H1 (cell line): ENCODE measurements at regions not wholly inside any gene's neighbourhood (a gene's known extent, or its start where the extent isn't known, plus 50 kb on each side); places are given as distances from the start of the nearest gene placed in this dataset.

Experiments used
- CTCF ChIA-PET: fragments of 300-600 bp; sonication (Branson Sonifier 250); formaldehyde crosslinking; loops from one replicate; lab custom pipeline; 2021; ENCODE audit not compliant: partially characterized antibody; lab: Charles Lee
- POLR2A ChIA-PET: fragments of 300-600 bp; sonication (Branson Sonifier 250); formaldehyde crosslinking; loops from one replicate; lab custom pipeline; 2021; ENCODE audit warnings: inconsistent platforms; ENCODE audit not compliant: partially characterized antibody; lab: Charles Lee
- DNase-seq, 2 experiments: peaks; one replicate each; pipeline versions ENCODE4 v3.0.0 to v3.0.0-alpha.2; 2010 to 2022; ENCODE audit warnings: low spot score in 2 of 2, low read depth in 1 of 2, mixed read lengths in 1 of 2
- FAIRE-seq: peaks from 2 replicates; lab custom pipeline; 2011; peaks lifted over from hg19 to GRCh38; lab: Jason Lieb, UNC
- H2AFZ ChIP-seq: 2 replicates; pipeline ENCODE4 v1.8.1; 2012; ENCODE audit warnings: low read length, inconsistent platforms
- H2AK5ac ChIP-seq: 2 replicates; pipeline ENCODE4 v1.6.1; 2013; ENCODE audit warnings: low read depth, low read length
- H2BK120ac ChIP-seq: replicated peaks from 2 replicates; pipeline ENCODE3; 2013; ENCODE audit warnings: low read depth, low read length, inconsistent platforms
- H2BK12ac ChIP-seq: 2 replicates; pipeline ENCODE4 v1.6.1; 2013; ENCODE audit warnings: low read depth, low read length
- H2BK15ac ChIP-seq: 2 replicates; pipeline ENCODE4 v1.6.1; 2013; ENCODE audit warnings: low read length
- H2BK20ac ChIP-seq: 2 replicates; pipeline ENCODE4 v1.6.1; 2013; ENCODE audit warnings: low read length
- H2BK5ac ChIP-seq: 2 replicates; pipeline ENCODE4 v1.6.1; 2013; ENCODE audit warnings: low read depth, low read length
- H3K14ac ChIP-seq: 2 replicates; pipeline ENCODE4 v1.6.1; 2013; ENCODE audit warnings: inconsistent platforms; ENCODE audit not compliant: insufficient read length
- H3K18ac ChIP-seq: 2 replicates; pipeline ENCODE4 v1.6.1; 2013; ENCODE audit warnings: low read length; ENCODE audit errors: extremely low read depth
- H3K23ac ChIP-seq: 2 replicates; pipeline ENCODE4 v1.6.1; 2013; ENCODE audit warnings: inconsistent platforms; ENCODE audit not compliant: insufficient read length
- H3K23me2 ChIP-seq: 2 replicates; pipeline ENCODE4 v1.6.1; 2013; ENCODE audit warnings: low read depth, low read length
- H3K27ac ChIP-seq: 2 replicates; pipeline ENCODE4 v1.6.1; 2011; ENCODE audit warnings: low read depth, low read length, inconsistent platforms
- H3K27me3 ChIP-seq, 4 experiments: replicated peaks in 1 of 4; 1 replicate in 1 of 4; 2 replicates in 3 of 4; pipeline versions ENCODE4 v1.6.1 to v1.8.1; 2011 to 2013; ENCODE audit warnings: low read length in 3 of 4, mild to moderate bottlenecking in 3 of 4, inconsistent platforms in 2 of 4, mixed read lengths in 2 of 4, moderate library complexity in 1 of 4; ENCODE audit not compliant: control insufficient read depth in 3 of 4, insufficient read depth in 3 of 4; ENCODE audit errors: extremely low read depth in 1 of 4
- H3K36me3 ChIP-seq, 4 experiments: 2 replicates each; pipeline versions ENCODE4 v1.6.1 to v1.8.1; 2011 to 2013; ENCODE audit warnings: mild to moderate bottlenecking in 4 of 4, low read length in 3 of 4, moderate library complexity in 2 of 4, control low read depth in 1 of 4, inconsistent platforms in 1 of 4; ENCODE audit not compliant: insufficient read depth in 4 of 4, control insufficient read depth in 2 of 4
- H3K4ac ChIP-seq: replicated peaks from 2 replicates; pipeline ENCODE3; 2013; ENCODE audit warnings: low read length, low read depth, mixed read lengths, inconsistent platforms; ENCODE audit not compliant: insufficient read length
- H3K4me1 ChIP-seq, 4 experiments: replicated peaks in 1 of 4; 1 replicate in 1 of 4; 2 replicates in 3 of 4; pipeline versions ENCODE4 v1.6.1 to v1.8.1; 2011 to 2013; ENCODE audit warnings: low read length in 3 of 4, inconsistent platforms in 2 of 4, mixed read lengths in 1 of 4; ENCODE audit not compliant: insufficient read depth in 4 of 4, control insufficient read depth in 3 of 4
- H3K4me2 ChIP-seq, 2 experiments: 2 replicates each; pipeline versions ENCODE4 v1.6.1 to v1.8.1; 2011 to 2013; ENCODE audit warnings: low read depth in 2 of 2, low read length in 2 of 2, control low read depth in 1 of 2, inconsistent platforms in 1 of 2, mild to moderate bottlenecking in 1 of 2; ENCODE audit not compliant: insufficient read depth in 1 of 2
- H3K4me3 ChIP-seq, 4 experiments: fragments of 200-600, 300-600 bp in 1 of 4; sonication (generic), shearing (Covaris generic), sonication (Bioruptor Twin) in 1 of 4; 2 replicates each; pipeline versions ENCODE4 v1.5.1 to v1.8.1; 2011 to 2016; ENCODE audit warnings: low read length in 4 of 4, low read depth in 3 of 4, control low read depth in 2 of 4, inconsistent platforms in 2 of 4, mild to moderate bottlenecking in 2 of 4, mixed read lengths in 1 of 4, moderate library complexity in 1 of 4; ENCODE audit not compliant: insufficient read depth in 2 of 4; ENCODE audit errors: extremely low read depth in 1 of 4
- H3K56ac ChIP-seq: replicated peaks from 2 replicates; pipeline ENCODE3; 2013; ENCODE audit warnings: low read depth, mild to moderate bottlenecking, mixed read lengths, low read length, inconsistent platforms; ENCODE audit not compliant: insufficient read length
- H3K79me1 ChIP-seq: 2 replicates; pipeline ENCODE4 v1.6.1; 2013; ENCODE audit warnings: low read depth, low read length, control low read depth
- H3K79me2 ChIP-seq, 2 experiments: 2 replicates each; pipeline versions ENCODE4 v1.6.1 to v1.8.1; 2012 to 2013; ENCODE audit warnings: low read length in 2 of 2, mild to moderate bottlenecking in 2 of 2, inconsistent platforms in 1 of 2; ENCODE audit not compliant: insufficient read depth in 2 of 2, control insufficient read depth in 1 of 2
- H3K9ac ChIP-seq, 4 experiments: replicated peaks in 1 of 4; 1 replicate in 1 of 4; 2 replicates in 3 of 4; pipeline versions ENCODE4 v1.6.1 to v1.8.1; 2011 to 2013; ENCODE audit warnings: low read depth in 3 of 4, low read length in 3 of 4, control low read depth in 2 of 4, mild to moderate bottlenecking in 2 of 4, moderate library complexity in 2 of 4, inconsistent platforms in 1 of 4; ENCODE audit errors: extremely low read depth in 1 of 4
- H3K9me3 ChIP-seq, 2 experiments: 2 replicates each; pipeline versions ENCODE4 v1.6.1 to v1.8.1; 2012 to 2013; ENCODE audit warnings: mild to moderate bottlenecking in 2 of 2, moderate library complexity in 2 of 2, control low read depth in 1 of 2, inconsistent platforms in 1 of 2, low read depth in 1 of 2, low read length in 1 of 2, mixed read lengths in 1 of 2; ENCODE audit not compliant: insufficient read depth in 2 of 2
- H4K20me1 ChIP-seq, 2 experiments: replicated peaks in 1 of 2; 2 replicates each; pipeline versions ENCODE3 to v1.8.1; 2011 to 2013; ENCODE audit warnings: inconsistent platforms in 2 of 2, low read length in 2 of 2, mild to moderate bottlenecking in 1 of 2; ENCODE audit not compliant: insufficient read depth in 2 of 2, control insufficient read depth in 1 of 2
- H4K5ac ChIP-seq: 2 replicates; pipeline ENCODE4 v1.6.1; 2013; ENCODE audit warnings: low read length, low read depth, mixed read lengths, inconsistent platforms; ENCODE audit not compliant: insufficient read length
- H4K8ac ChIP-seq: 2 replicates; pipeline ENCODE4 v1.8.0; 2013; ENCODE audit warnings: mild to moderate bottlenecking, moderate library complexity, low read length, inconsistent platforms; ENCODE audit not compliant: insufficient read depth; ENCODE audit errors: extremely low read depth
- H4K91ac ChIP-seq: replicated peaks from 2 replicates; pipeline ENCODE3; 2013; ENCODE audit warnings: low read length, mixed read lengths, inconsistent platforms; ENCODE audit not compliant: insufficient read length
- BRCA1 ChIP-seq: IDR thresholded peaks from 2 replicates; pipeline ENCODE4 v1.6.1; 2012; ENCODE audit warnings: low read depth, low read length, improper control_type of control experiment
- CEBPB ChIP-seq: IDR thresholded peaks from 2 replicates; pipeline ENCODE4 v1.6.1; 2012; ENCODE audit warnings: low read depth, low read length
- EGR1 ChIP-seq: IDR thresholded peaks from 2 replicates; pipeline ENCODE4 v1.6.1; 2011; ENCODE audit warnings: low read depth, low read length, borderline replicate concordance
- HDAC2 ChIP-seq, 2 experiments: fragments of 300-600 bp in 1 of 2; sonication (generic) in 1 of 2; IDR thresholded peaks; 2 replicates each; pipeline ENCODE4 v1.6.1; 2011 to 2012; ENCODE audit warnings: low read depth in 2 of 2, low read length in 2 of 2, mild to moderate bottlenecking in 2 of 2, moderate library complexity in 2 of 2, borderline replicate concordance in 1 of 2, inconsistent platforms in 1 of 2
- JUND ChIP-seq: IDR thresholded peaks from 2 replicates; pipeline ENCODE4 v1.6.1; 2011; ENCODE audit warnings: mild to moderate bottlenecking, improper control_type of control experiment, low read length
- RFX5 ChIP-seq: IDR thresholded peaks from 2 replicates; pipeline ENCODE4 v1.6.1; 2011; ENCODE audit warnings: low read depth, low read length, improper control_type of control experiment, borderline replicate concordance
- SIRT6 ChIP-seq: IDR thresholded peaks from one replicate; pipeline ENCODE4 v1.7.1; 2012; ENCODE audit warnings: low read length, inconsistent platforms
- SIX5 ChIP-seq: IDR thresholded peaks from 2 replicates; pipeline ENCODE4 v1.6.1; 2011; ENCODE audit warnings: mild to moderate bottlenecking, low read depth, low read length
- TAF7 ChIP-seq: optimal IDR thresholded peaks from 2 replicates; pipeline ENCODE3; 2011; ENCODE audit warnings: low read depth, mild to moderate bottlenecking, inconsistent platforms, low read length, moderate library complexity, borderline replicate concordance
- TBP ChIP-seq: IDR thresholded peaks from 2 replicates; pipeline ENCODE4 v1.6.1; 2011; ENCODE audit warnings: low read depth, low read length, improper control_type of control experiment
- TEAD4 ChIP-seq: IDR thresholded peaks from 2 replicates; pipeline ENCODE4 v1.6.1; 2012; ENCODE audit warnings: low read depth, low read length, inconsistent platforms, mixed read lengths
- YY1 ChIP-seq: IDR thresholded peaks from 2 replicates; pipeline ENCODE4 v1.6.1; 2011; ENCODE audit warnings: low read depth, mild to moderate bottlenecking, low read length
- WGBS, 2 experiments: shearing (Covaris generic) in 1 of 2; methylation state at CpG; one replicate each; pipeline versions ENCODE4 v1.1.6 to v1.1.7; 2013 to 2015; ENCODE audit warnings: low lambda C conversion rate in 2 of 2, mixed read lengths in 2 of 2, inconsistent platforms in 1 of 2, low coverage in 1 of 2, missing lambda C conversion rate in 1 of 2; ENCODE audit not compliant: insufficient replicate concordance in 2 of 2, insufficient coverage in 1 of 2, insufficient read length in 1 of 2; ENCODE audit errors: extremely low coverage in 1 of 2, missing lambda C conversion rate in 1 of 2; 5-methylcytosine and 5-hydroxymethylcytosine counted together
- TF ChIP-seq, protein P1 (sequence below): IDR thresholded peaks from 2 replicates; pipeline ENCODE4 v1.6.1; 2011; ENCODE audit warnings: low read length, improper control_type of control experiment
- TF ChIP-seq, protein P2 (sequence below): IDR thresholded peaks from 2 replicates; pipeline ENCODE4 v1.6.1; 2012; ENCODE audit warnings: inconsistent platforms

DNA sequence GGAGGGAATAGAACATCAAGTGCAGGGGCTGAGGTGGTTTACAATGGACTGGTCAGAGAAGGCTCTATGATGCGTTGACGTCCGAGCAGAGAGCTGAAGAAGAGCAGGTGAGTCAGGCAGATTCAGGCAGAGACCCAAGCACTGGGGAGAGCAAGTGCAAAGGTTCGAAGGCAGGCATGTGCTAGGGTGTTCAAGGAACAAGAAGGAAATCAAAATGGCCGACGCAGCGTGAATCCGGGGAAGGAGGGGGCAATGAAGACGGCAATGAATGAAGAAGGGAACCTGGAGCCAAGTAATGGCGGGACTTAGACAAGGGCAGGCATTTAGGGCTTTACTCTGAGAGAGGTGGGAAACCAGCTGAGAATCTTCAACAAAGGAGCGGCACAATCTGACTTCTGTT, 56.8 kb upstream of the DCTD start:
- Histone ChIP-seq H4K20me1 (no peaks in the 10 kb centered on the region), H3K14ac (no peak overlapping the region), H3K27me3 (no peaks in the 10 kb centered on the region), H3K9ac (no peak overlapping the region), H4K91ac (no peak overlapping the region), H3K9me3 (no peaks in the 10 kb centered on the region), H3K4ac (no peak overlapping the region), H3K79me1 (no peaks in the 10 kb centered on the region), H2BK5ac (no peak overlapping the region), H2AK5ac (no peak overlapping the region), H3K4me3 (no peak overlapping the region), H2BK20ac (no peak overlapping the region; the same call in 1 of the 2 replicates), H3K4me2 (no peak overlapping the region), H3K79me2 (no peaks in the 10 kb centered on the region), H2BK120ac (no peak overlapping the region), H2BK15ac (peak overlapping the region; percentile 84; the same call in 1 of the 2 replicates), H3K23ac (no peak overlapping the region), H4K8ac (peak overlapping the region; percentile 63; the same call in 1 of the 2 replicates), H3K23me2 (no peaks in the 10 kb centered on the region), H3K27ac (no peak overlapping the region), H3K36me3 (no peaks in the 10 kb centered on the region), H4K5ac (no peak overlapping the region), H2BK12ac (peak overlapping the region; percentile 46; the same call in 1 of the 2 replicates), H3K4me1 (no peaks in the 10 kb centered on the region), H2AFZ (peak overlapping the region; percentile 85; the same call in 1 of the 2 replicates), H3K18ac (no peak overlapping the region), H3K56ac (no peak overlapping the region)
- 90% methylated on average over 11 of the region's 11 CpGs; no CpG with 5 or more reads in 1 of the 2 experiments for WGBS, 2 experiments
- ChIA-PET POLR2A (no interaction called here), CTCF (interaction anchor here (0.5 to 1.1 kb wide), 3 partner anchors 9 to 379 kb away, joined by 3 read pairs; no protein-coding TSS in a partner anchor)
- FAIRE-seq (no peak), DNase-seq (no peak)
- TF ChIP-seq EGR1 (no peak), SIRT6 (no peak), HDAC2 (IDR thresholded peaks at IDR 0.05; ENCODE audit: borderline replicate concordance in 1 of 2, low read depth in 2 of 2, low read length in 2 of 2) (no peak), YY1 (peak; percentile 89), TBP (no peak), JUND (no peak), BRCA1 (no peak), TAF7 (no peak), RFX5 (no peak), SIX5 (no peak), TEAD4 (no peak), CEBPB (no peak)
- TF ChIP-seq, protein P1, sequence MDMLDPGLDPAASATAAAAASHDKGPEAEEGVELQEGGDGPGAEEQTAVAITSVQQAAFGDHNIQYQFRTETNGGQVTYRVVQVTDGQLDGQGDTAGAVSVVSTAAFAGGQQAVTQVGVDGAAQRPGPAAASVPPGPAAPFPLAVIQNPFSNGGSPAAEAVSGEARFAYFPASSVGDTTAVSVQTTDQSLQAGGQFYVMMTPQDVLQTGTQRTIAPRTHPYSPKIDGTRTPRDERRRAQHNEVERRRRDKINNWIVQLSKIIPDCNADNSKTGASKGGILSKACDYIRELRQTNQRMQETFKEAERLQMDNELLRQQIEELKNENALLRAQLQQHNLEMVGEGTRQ: no peak
- TF ChIP-seq, protein P2, sequence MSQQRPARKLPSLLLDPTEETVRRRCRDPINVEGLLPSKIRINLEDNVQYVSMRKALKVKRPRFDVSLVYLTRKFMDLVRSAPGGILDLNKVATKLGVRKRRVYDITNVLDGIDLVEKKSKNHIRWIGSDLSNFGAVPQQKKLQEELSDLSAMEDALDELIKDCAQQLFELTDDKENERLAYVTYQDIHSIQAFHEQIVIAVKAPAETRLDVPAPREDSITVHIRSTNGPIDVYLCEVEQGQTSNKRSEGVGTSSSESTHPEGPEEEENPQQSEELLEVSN: peak; percentile 58
